Tongue (tissue), 1 donor: ENCODE measurements at regions not wholly inside any gene's neighbourhood (a gene's known extent, or its start where the extent isn't known, plus 50 kb on each side); places are given as distances from the start of the nearest gene placed in this dataset.

ENCODE experiments used
- DNase-seq: peaks from one replicate; pipeline ENCODE4 v3.0.0-alpha.2; 2015

- DNase-seq: no peak
Observed at GRCh38 chr5:67454957-67455561, 258.5 kb upstream of the CD180 start.

- no peak for DNase-seq
Observed at GRCh38 chr5:67453111-67453905, 256.7 kb upstream of the CD180 start.

GRCh38 chr5:67451640-67452279, 255.2 kb upstream of the CD180 start:
- DNase-seq: no peak

GRCh38 chr5:67447732-67448131, 251.1 kb upstream of the CD180 start:
- DNase-seq: no peak

GRCh38 chr5:67437905-67438845, 241.6 kb upstream of the CD180 start:
- peak; percentile 40 for DNase-seq

GRCh38 chr5:67435032-67435431, 238.4 kb upstream of the CD180 start:
- DNase-seq: no peak

- no peak for DNase-seq
Observed at GRCh38 chr5:67434466-67434865, 237.9 kb upstream of the CD180 start.

GRCh38 chr5:67432606-67433005, 236.0 kb upstream of the CD180 start:
- DNase-seq: no peak

GRCh38 chr5:67431191-67431590, 234.6 kb upstream of the CD180 start:
- DNase-seq: no peak

GRCh38 chr5:67427850-67428298, 231.3 kb upstream of the CD180 start:
- DNase-seq: no peak

GRCh38 chr5:67426961-67427849, 230.6 kb upstream of the CD180 start:
- DNase-seq: no peak

GRCh38 chr5:67425514-67425913, 228.9 kb upstream of the CD180 start:
- DNase-seq: no peak

- no peak for DNase-seq
Observed at GRCh38 chr5:67417839-67418238, 221.2 kb upstream of the CD180 start.

GRCh38 chr5:67416986-67417385, 220.4 kb upstream of the CD180 start:
- DNase-seq: no peak

GRCh38 chr5:67416133-67416937, 219.7 kb upstream of the CD180 start:
- DNase-seq: no peak

GRCh38 chr5:67414712-67415111, 218.1 kb upstream of the CD180 start:
- DNase-seq: no peak

GRCh38 chr5:67413721-67414120, 217.1 kb upstream of the CD180 start:
- DNase-seq: no peak

- DNase-seq: no peak
Observed at GRCh38 chr5:67409126-67409777, 212.7 kb upstream of the CD180 start.

GRCh38 chr5:67407979-67408378, 211.4 kb upstream of the CD180 start:
- no peak for DNase-seq

GRCh38 chr5:67405755-67406154, 209.2 kb upstream of the CD180 start:
- no peak for DNase-seq
